GM18868 (cell line): ENCODE measurements at regions not wholly inside any gene's neighbourhood (a gene's known extent, or its start where the extent isn't known, plus 50 kb on each side); places are given as distances from the start of the nearest gene placed in this dataset.

Experiments
- ATAC-seq: cut with Tn5 transposase; IDR thresholded peaks from one replicate; pipeline ENCODE4 v1.9.1; 2021; ENCODE audit warnings: mild to moderate bottlenecking, moderate library complexity; ENCODE audit not compliant: unreplicated experiment

DNA sequence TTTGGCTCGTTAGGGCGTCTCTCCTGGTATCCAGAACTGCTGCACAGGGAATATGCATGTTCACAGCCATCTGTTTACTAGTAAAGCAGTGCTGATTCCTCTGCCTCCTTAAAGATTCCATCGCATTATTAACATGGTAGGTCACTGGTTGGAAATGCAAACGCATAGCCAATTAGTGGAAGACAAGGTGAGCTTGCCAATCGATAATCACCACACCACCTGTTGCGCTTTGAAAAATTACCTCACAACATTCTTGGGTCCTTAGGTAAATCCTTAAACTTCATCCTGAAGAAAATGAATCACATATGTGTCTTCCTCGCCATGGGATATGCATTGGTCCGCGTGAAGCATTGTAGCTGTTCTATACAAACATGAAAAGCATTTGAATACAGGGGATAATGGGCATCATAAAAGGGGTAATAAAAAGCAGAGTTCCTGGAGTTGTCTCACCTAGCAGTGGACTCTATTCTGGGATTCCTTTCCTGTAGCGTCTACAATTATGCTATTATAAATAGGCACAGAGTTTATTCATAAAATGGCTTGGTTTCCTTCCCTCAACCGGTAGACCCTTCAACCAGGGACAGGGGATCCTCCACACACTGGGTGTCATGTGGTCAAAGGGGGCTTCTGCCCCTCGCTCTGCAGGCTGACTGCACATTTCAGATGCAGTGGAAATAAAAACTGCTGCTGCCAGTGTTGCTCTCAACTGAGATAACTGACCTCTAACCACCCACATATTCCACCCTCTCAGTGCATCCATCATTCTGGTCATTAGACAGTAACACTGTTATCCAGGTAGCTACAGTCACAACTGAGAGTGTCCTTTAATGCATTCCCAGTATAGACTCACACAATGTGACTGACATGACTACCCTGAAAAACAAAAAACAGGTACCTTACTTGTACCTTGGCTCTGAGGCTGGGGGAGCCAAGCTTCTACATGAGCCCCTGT lies 389.2 kb upstream of the NFE2L3 start:
- ATAC-seq = no peak

DNA sequence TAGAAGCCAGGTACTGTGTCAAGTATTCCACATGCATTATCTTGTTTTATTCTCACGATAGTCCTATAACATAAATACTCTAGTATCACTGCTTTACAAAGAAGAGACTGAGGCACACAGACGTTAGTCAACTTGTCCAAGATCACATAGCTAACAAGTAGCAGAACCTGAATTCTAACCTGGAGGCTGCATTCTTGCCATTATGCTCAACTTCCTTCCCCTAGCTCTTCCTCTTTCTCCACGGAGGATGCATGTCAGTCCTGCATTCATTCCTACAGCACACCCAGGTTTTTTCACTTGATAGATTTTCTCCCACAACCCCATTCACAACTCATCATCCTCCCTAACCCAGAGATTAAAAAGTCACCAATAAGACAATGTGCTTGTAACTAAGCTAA lies 388.5 kb upstream of the NFE2L3 start:
- no peak for ATAC-seq

DNA sequence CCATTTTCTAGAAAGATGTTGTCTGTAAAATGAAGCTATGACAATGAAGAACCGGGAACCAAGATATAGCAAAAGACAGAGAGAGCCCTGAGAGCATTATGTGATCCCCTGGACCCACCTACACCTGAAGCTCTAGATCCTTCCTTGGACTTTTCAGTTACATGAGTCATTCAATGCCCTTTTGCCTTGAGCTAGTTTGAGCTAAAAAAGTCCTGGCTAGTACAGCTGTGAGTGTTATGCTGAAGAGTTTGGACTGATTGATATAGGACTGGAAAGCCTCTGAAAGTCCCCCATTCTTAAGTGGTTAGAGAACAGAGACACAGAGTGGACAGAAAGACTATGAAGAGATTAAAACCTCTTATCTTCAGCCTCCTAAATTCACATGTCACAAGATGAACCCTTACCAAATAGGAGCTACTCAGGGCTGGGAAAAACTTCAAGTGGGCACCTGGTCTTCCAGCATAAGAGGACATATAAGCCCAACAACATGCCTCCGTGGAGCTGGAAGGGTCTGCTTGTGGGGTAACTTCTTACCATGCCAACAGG lies 386.8 kb upstream of the NFE2L3 start:
- no peak for ATAC-seq

DNA sequence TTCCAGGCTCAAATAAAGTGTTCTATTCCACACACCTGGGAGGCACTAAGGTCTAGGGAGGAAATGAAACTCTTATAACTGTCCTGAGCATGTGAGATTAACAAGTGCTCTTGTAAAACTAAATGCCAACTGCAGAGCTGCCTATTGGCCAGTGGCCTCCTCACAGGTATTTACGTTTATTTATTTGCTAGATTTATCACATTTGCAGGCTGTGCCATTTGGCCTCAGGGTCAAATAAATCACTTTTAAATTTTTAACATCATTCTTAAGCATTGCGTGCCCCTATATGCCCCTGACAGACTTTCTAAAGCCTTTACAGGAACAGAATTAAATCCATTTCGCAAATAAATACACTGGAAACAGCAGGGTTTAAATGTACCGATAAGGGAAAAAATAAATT lies 381.8 kb upstream of the NFE2L3 start:
- no peak for ATAC-seq

DNA sequence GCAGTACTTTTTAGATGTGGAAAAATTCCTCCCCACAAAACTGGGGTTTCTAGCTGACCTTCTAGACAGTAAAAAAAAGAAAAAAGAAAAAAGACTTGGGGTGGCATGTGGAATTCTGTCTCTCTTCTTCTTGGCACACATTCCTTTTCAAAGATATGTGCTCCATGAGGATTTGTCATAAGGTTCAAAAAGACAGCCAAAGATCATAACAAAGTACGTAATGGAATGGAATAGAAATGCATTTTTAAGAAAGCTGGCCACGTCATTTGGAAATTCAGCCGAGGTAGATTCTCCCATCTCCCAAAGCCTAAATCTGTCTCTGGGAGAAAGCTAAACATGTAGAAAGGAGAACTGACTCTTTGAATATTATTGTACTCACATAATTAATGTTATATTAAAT lies 381.3 kb upstream of the NFE2L3 start:
- ATAC-seq = no peak

DNA sequence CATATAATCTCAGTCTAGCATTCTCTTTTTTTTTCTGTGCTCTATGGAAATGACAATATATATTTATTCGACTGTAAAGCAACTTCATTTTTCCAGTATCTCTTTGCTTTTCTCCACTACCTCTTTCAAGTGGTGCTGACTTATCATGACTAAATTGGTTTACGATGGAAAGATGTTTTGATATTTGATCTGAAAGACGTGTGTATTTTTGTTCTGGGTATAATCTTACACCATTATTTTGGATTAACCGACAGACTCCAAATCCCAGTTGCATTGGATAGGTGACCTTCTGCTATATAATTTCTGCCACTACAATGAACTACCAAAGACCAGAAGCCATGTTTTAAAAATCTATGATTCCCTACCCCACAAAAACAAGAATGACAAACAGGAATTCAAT lies 380.5 kb upstream of the NFE2L3 start:
- no peak for ATAC-seq

DNA sequence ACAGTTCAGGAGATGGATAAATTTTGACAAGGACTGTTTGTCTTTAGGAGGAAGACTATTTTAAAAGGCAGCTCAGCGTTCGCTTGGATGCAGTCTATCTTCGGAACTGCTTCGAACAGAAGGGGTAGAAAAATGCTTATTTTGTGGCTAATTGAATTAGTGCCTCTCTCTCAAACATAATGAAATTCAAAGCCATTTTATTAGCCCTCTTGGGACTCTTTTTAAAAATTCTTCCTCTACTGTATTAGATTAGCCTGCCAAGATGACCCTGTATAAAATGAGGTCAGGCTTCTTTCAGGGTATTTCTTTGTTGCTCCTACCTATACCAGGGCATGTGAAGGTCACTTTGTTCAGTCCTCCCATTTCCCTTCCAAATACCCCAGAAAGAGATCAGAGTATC lies 379.2 kb upstream of the NFE2L3 start:
- no peak for ATAC-seq

DNA sequence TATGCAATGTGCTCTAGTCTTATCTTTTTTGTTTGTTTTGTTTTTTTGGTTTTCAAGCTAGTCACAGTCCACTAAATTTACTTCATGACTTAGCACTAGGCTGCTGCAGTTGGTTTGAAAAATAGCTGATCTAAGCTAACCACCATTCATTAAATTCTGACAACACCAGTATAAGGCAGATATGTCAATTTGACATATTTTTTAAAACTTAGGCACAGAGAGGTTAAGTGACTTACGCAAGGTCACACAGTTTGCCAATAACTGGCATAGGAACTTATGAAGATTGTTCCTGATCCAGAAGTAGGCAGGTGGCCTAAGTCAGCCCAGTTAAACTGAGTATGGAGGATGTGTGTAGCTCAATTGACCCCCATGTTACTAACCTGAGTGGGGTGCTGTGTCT lies 377.3 kb upstream of the NFE2L3 start:
- no peak for ATAC-seq

DNA sequence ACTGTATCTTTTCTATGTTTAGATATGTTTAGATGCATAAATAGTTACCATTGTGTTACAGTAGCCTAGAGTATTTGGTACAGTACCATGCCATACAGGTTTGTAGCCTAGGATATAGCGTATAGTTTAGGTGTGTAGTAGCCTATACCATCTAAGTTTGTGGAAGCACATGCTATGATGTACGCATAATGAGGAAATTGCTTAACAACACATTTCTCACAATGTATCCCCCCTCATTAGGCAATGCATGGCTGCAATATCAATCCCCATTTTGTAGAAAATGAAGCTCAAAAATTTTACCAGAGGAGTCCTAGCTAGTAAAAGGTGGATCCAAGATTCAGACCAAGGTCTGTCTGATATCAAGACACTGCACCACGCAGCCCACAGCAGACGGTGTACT lies 376.4 kb upstream of the NFE2L3 start:
- ATAC-seq = no peak

DNA sequence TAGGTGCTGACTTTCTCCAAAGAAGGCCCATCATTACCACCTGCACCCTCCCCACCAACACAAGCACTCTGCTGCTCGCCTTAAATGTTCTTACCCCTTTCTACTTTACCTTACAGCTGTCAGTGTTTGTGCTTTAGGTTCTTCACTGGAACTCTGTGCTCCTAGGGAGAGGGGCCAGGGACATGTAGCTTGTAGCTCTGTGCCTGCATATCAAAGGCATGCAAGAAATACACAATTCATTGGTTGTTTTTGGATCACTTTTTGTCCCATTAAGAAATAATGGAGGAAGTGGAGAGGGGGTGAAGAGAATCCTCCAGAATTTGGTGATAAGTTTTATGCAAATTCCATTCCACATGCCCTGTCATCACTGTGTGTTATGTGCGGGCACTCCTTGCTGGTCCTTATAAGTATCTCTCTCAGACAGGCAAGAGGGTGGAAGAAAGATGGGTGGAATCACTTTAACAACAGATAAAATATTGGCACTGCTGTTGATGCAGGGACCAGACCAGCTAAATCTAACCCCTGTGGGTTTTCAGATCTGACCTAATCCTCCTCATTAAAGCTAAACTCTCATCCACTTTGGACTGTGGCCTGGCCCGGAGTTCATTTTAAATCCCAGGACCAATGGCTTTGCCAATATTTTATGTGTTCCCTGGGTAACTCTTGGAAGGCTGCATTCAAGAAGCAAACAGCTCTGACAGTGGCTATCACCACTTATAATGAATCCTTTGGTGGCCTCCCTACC lies 375.8 kb upstream of the NFE2L3 start:
- no peak for ATAC-seq

DNA sequence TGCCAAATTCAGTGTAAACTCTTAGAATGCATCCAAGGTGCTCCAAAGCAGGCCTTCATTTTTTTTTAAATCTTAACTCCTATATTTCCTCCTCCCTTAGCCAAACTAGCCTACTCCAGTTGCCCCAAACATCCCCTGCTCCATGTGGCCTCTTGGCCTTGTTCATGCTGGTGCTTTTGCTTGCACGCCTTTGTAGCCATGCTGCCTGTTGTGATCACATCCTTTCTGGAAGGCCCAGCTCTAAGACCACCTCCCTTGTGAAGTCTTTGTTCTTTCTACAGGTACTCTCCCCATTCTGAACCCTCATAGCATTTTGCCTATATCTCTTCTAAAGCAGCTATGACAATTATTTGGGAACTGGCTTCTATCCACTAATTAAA lies 375.3 kb upstream of the NFE2L3 start:
- ATAC-seq = no peak

DNA sequence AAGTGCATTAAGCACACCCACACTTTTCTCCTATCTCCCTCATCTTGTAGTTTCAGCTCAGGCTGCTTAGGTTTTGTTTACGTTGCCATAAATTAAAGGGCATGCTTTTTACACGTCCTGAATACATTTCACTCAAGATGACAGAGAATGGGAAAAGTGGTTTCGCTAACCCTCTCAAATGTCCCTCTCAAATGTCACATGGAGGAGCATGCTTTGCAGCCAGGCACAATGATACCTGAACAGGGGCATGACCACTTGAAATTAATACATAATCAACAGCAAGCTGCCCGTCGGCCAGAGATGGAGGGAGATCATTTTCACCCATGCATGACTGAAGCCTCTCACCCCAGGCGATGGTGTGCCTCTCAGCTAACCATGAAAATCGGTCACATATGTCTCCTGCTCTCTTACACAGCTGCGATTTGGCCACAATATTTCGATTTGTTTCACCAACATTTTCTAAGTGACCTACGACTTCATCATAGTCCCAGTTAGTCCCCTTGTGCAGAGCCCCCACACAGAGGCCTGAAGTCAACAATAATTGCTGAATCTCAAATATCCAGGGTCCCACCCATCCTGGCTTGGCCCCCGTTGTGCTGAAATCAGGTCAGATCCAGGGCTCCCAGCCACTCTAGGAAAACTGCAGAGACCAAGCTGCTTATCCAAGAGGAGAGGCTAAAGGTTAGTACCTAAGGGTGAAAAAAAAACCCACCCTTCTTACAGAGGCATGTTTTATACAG lies 373.9 kb upstream of the NFE2L3 start:
- no peak for ATAC-seq

DNA sequence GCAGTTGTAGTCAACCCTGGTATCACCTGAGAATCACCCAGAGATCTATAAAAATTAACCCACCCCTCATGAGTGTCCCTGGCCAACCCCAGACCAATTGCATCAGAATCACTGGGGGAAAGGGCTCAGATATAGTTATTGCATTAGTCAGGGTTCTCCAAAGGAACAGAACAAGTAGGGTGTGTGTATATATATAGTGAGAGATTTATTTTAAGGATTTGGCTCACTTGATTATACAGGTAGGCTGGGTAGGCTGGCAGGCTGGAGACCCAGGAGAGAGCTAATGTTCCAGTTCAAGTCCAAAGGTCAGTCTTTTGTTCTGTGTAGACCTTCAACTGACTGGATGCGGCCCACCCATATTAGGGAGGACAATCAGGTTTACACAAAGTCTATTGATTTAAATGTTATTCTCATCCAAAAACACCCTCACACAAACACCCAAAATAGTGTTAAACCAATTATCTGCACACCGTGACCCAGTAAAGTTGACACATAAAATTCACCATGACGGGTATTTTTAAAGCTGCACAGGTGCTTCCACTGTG lies 372.9 kb upstream of the NFE2L3 start:
- ATAC-seq = no peak

DNA sequence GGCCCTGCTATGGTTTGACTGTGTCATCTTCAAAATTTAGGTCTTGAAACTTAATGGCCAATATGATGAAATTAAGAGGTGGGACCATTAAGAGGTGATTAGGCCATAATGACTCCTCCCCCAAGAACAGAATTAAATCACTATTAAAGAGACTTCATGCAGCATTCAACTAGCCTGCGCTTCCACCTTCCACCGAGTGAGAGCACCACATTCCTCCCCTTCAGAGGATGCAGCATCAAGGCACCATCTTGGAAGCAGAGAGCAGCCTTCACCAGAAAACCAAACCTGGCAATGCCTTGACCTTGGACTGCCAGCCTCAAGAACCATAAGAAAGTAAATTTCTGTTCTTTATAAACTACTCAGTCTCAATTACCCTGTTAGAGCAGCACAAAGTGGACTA lies 371.1 kb upstream of the NFE2L3 start:
- ATAC-seq = no peak

DNA sequence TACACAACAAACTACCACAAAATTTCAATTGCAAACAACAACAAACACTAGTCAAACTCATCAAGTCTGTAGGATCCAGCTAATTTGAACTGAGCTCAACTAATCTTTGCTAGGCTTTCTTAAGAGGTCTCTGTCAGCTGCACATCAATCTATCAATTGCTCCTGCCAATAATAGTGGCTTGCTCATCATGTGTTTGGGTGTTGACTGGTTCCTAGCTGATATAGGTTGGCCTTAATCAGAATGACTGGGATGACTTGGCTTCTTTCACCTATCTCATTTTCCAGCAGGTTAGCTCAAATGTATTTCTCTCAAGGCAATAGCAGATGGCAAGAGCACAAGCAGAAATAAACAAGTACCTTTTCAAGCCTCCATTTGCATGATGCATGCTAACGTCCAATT lies 370.3 kb upstream of the NFE2L3 start:
- ATAC-seq = no peak

DNA sequence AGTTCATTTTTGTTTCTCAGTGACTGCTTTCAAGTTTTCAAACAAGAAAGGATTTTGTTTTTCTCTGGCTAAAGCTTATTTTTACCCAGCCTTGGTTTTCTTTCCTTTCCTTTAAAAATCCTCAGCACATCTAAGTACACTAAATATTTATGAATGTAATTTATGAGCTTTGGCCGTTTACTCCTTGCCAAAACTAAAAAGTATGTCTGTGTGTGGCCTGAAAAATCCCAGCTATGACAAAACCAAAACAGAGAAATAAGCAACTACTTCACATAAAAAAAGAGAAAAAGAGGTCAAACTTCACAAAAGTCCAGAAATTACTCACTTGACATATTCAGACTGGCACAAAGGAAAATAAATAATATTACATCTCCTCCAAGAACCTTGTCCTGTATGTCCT lies 365.1 kb upstream of the NFE2L3 start:
- no peak for ATAC-seq

DNA sequence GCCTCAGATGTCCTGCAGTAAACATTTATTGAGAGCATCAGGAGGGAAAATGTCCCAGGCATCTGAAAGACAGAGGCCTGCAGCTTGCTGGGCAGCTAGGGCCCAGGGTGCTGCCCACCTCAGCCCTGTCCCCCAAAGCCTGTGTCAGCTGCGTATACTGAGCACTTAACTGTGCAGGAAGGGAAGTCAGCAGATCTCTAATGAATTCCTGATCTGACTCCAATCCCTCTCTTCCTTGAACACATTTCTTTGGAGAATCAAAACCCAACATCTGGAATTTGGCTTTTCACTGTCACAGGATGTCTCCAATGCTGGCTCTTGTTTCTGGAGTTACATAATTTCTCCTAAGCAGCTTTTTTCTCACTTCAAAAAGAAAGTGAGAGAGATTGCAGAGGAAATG lies 364.7 kb upstream of the NFE2L3 start:
- ATAC-seq = no peak

DNA sequence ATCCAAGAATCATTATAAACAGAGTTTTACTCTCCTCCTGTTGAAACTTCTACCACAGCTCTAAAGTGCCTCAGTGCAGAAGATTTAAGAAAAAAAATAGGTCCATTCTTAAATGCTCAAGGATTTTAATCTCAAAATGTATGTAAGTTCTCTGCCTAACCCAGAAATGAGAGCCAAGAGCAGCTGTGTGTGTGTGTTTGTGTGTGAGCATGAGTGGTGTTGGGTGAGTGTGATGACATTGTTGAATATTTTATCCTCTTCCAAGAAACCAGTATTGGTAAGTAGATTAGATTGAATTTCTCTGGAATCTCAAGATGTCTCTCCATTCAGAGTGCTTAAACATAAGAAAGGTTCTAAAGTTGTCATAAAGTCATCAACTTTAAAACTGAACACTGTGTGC lies 363.6 kb upstream of the NFE2L3 start:
- no peak for ATAC-seq

DNA sequence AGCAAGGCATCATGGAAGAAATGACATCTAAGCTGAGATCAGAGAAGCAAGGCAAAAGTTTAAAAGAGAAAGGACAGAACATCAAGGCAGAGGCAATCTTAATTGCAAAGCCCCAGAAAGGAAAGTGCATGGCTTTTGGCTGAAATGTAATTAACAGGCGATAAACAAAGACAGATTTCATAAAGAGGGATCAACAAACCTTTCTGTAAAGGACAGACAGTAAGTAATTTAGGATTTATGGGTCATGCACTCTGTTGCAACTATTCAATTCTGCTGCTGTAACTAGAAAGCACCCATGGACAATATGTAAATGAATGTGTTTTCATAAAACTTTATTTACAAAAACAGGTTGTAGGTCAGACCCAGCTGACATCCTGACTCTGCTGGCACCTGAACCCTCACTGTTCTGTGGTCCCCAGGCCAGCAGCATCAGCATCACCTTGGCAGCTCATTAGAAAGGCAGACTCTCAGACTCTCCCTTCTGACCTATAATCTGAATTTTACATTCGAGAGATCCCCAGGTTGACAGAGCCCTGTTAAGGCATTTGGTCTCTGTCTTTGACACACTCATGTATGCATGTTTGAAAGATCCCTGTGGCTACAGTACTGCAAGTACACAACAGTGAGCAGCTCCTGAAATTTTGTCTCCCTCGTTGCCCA lies 362.9 kb upstream of the NFE2L3 start:
- no peak for ATAC-seq
